Choroid plexus epithelial cell (primary cell): ENCODE measurements at regions not wholly inside any gene's neighbourhood (a gene's known extent, or its start where the extent isn't known, plus 50 kb on each side); places are given as distances from the start of the nearest gene placed in this dataset.

Experiments used
- DNase-seq: peaks from one replicate; pipeline ENCODE4 v3.0.0-alpha.2; 2010; ENCODE audit warnings: low read depth
- H3K4me3 ChIP-seq: 2 replicates; pipeline ENCODE4 v1.5.1; 2011; ENCODE audit warnings: low read depth, mild to moderate bottlenecking, control low read depth, low read length, moderate library complexity
- TF ChIP-seq, protein P1 (sequence below): conservative IDR thresholded peaks from 2 replicates; pipeline ENCODE4 v1.5.1; 2011; ENCODE audit warnings: low read depth, mild to moderate bottlenecking, control low read depth, inconsistent platforms, low read length, moderate library complexity

- TF ChIP-seq, protein P1, sequence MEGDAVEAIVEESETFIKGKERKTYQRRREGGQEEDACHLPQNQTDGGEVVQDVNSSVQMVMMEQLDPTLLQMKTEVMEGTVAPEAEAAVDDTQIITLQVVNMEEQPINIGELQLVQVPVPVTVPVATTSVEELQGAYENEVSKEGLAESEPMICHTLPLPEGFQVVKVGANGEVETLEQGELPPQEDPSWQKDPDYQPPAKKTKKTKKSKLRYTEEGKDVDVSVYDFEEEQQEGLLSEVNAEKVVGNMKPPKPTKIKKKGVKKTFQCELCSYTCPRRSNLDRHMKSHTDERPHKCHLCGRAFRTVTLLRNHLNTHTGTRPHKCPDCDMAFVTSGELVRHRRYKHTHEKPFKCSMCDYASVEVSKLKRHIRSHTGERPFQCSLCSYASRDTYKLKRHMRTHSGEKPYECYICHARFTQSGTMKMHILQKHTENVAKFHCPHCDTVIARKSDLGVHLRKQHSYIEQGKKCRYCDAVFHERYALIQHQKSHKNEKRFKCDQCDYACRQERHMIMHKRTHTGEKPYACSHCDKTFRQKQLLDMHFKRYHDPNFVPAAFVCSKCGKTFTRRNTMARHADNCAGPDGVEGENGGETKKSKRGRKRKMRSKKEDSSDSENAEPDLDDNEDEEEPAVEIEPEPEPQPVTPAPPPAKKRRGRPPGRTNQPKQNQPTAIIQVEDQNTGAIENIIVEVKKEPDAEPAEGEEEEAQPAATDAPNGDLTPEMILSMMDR = no peak
- no peak for DNase-seq
- H3K4me3 ChIP-seq = no peak overlapping the region
Measured at GRCh38 chr4:106753426-106753825, 282.7 kb downstream of the DKK2 start.

GRCh38 chr4:106746451-106746850 lies 289.7 kb downstream of the DKK2 start:
- TF ChIP-seq, protein P1 = no peak
- no peak overlapping the region for H3K4me3 ChIP-seq
- peak; percentile 73 for DNase-seq

- no peak for DNase-seq
- TF ChIP-seq, protein P1 = no peak
- no peak overlapping the region for H3K4me3 ChIP-seq
Measured at GRCh38 chr4:106738121-106738520, 298.0 kb downstream of the DKK2 start.

DNA sequence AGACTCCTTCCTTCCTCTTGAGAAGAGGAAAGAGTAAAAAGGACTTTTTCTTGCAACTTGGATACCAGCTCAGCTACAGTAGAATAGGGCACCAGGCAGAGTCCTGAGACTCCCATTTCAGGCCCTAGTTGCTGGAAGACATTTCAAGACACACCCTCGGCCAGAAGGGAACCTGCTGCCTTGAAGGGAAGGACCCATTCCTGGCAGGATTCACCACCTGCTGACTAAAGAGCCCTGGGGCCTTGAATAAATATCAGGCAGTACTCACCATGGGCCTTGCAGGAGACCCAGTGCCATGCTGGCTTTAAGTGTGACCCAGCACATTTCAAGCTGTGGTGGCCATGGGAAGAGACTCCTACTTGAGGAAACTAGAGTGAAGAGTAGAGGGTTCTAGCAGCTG lies 317.6 kb downstream of the DKK2 start:
- TF ChIP-seq, protein P1 = no peak
- no peak overlapping the region for H3K4me3 ChIP-seq
- DNase-seq = no peak

- H3K4me3 ChIP-seq = no peak overlapping the region
- TF ChIP-seq, protein P1 = no peak
- peak; percentile 19 for DNase-seq
Measured at GRCh38 chr4:106717091-106717490, 319.0 kb downstream of the DKK2 start.

GRCh38 chr4:106715825-106716224 lies 320.3 kb downstream of the DKK2 start:
- TF ChIP-seq, protein P1 = no peak
- H3K4me3 ChIP-seq = no peak overlapping the region
- DNase-seq = no peak

DNA sequence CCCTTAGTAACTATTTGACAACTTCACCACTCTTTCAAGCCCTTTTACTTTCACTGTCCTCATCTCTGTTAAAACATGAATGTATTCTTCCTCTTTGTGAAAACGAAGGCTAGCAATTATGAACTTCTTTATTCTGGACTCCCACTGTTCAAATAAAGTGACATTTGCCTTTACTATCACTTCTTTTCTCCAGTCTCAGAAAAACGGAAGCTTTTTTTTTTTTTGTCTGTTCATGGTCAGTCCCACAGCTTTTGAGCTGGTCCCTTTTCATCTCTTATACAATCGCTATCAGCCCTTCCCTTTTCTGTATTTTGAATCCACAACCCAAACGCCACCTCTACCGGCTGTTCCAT lies 327.7 kb downstream of the DKK2 start:
- no peak overlapping the region for H3K4me3 ChIP-seq
- no peak for DNase-seq

More for the DNA sequence above, 327.7 kb downstream of the DKK2 start:
- TF ChIP-seq, protein P1 = no peak
